GM12878 (cell line): ENCODE measurements at regions not wholly inside any gene's neighbourhood (a gene's known extent, or its start where the extent isn't known, plus 50 kb on each side); places are given as distances from the start of the nearest gene placed in this dataset.

Experiments used
- ATAC-seq: fragments of 200-7000 bp; cut with Tn5 transposase; 3 replicates; pipeline ENCODE4 v1.9.1; 2020; ENCODE audit warnings: mild to moderate bottlenecking, moderate library complexity
- BruUV-seq: library from RNA; stranded (reverse); fragments of 400-500 nt; replicated peaks from 2 replicates; lab custom pipeline; 2021; lab: Mats Ljungman, UMichigan
- CTCF ChIA-PET: fragments of 300-600 bp; sonication (Branson Sonifier 250); formaldehyde crosslinking; extraction: SDS; loops from one replicate; lab custom pipeline; 2021; ENCODE audit warnings: inconsistent platforms; lab: Yijun Ruan, JAX
- POLR2A ChIA-PET: fragments of 350-600 bp; formaldehyde crosslinking; extraction: SDS; loops from one replicate; lab custom pipeline; 2021; ENCODE audit warnings: inconsistent platforms; lab: Charles Lee
- RAD21 ChIA-PET: fragments of 300-600 bp; sonication (Branson Sonifier 250); formaldehyde crosslinking; loops from one replicate; lab custom pipeline; 2023; ENCODE audit warnings: antibody characterized with exemption; ENCODE audit not compliant: unreplicated experiment; lab: Charles Lee
- SMC1A ChIA-PET: fragments of 300-600 bp; sonication (Branson Sonifier 250); formaldehyde crosslinking; loops from one replicate; lab custom pipeline; 2023; ENCODE audit not compliant: unreplicated experiment, uncharacterized antibody; lab: Charles Lee
- DNase-seq: peaks from one replicate; pipeline ENCODE4 v3.0.0-alpha.2; 2011; ENCODE audit warnings: low read depth, low spot score
- FAIRE-seq: peaks from 3 replicates; lab custom pipeline; 2011; peaks lifted over from hg19 to GRCh38; lab: Jason Lieb, UNC
- H2AFZ ChIP-seq: 2 replicates; pipeline ENCODE4 v1.6.0; 2011; ENCODE audit warnings: low read depth, low read length, control low read depth; ENCODE audit not compliant: control insufficient read depth
- H3K27ac ChIP-seq: 2 replicates; pipeline ENCODE4 v1.5.1; 2011; ENCODE audit warnings: control low read depth; ENCODE audit not compliant: control insufficient read depth, insufficient read depth
- H3K27me3 ChIP-seq, 2 experiments: replicated peaks in 1 of 2; 2 replicates each; pipeline versions ENCODE4 v1.6.0 to v1.6.1; 2011; ENCODE audit warnings: low read length in 1 of 2; ENCODE audit not compliant: control insufficient read depth in 2 of 2, insufficient read depth in 2 of 2
- H3K36me3 ChIP-seq, 2 experiments: 2 replicates each; pipeline ENCODE4 v1.5.1; 2011; ENCODE audit warnings: low read length in 1 of 2; ENCODE audit not compliant: control insufficient read depth in 2 of 2, insufficient read depth in 2 of 2
- H3K4me1 ChIP-seq: 2 replicates; pipeline ENCODE4 v1.6.1; 2011; ENCODE audit warnings: mild to moderate bottlenecking, low read length, moderate library complexity, mixed read lengths; ENCODE audit not compliant: control insufficient read depth, insufficient read depth
- H3K4me2 ChIP-seq: 2 replicates; pipeline ENCODE4 v1.6.0; 2011; ENCODE audit warnings: control low read depth; ENCODE audit not compliant: control insufficient read depth, insufficient read depth
- H3K4me3 ChIP-seq: fragments of 200-600 bp; sonication (generic); 2 replicates; pipeline ENCODE4 v1.5.1; 2016
- H3K79me2 ChIP-seq: 2 replicates; pipeline ENCODE4 v1.6.0; 2011; ENCODE audit warnings: low read length; ENCODE audit not compliant: control insufficient read depth, insufficient read depth
- H3K9ac ChIP-seq: 2 replicates; pipeline ENCODE4 v1.8.0; 2011; ENCODE audit warnings: low read length, control low read depth, mixed read lengths; ENCODE audit not compliant: control insufficient read depth, insufficient read depth
- H3K9me3 ChIP-seq: replicated peaks from 3 replicates; pipeline ENCODE4 v1.5.1; 2011; ENCODE audit warnings: mild to moderate bottlenecking, low read length; ENCODE audit not compliant: control insufficient read depth, insufficient read depth
- H4K20me1 ChIP-seq: 2 replicates; pipeline ENCODE4 v1.6.0; 2011; ENCODE audit not compliant: control insufficient read depth, insufficient read depth
- CBX3 ChIP-seq: fragments of 200-600 bp; sonication (generic); IDR thresholded peaks from 2 replicates; pipeline ENCODE4 v1.6.1; 2016; ENCODE audit warnings: low read depth, borderline replicate concordance
- CEBPZ ChIP-seq: fragments of 150-350 bp; IDR thresholded peaks from 2 replicates; pipeline ENCODE4 v1.6.1; 2016; ENCODE audit warnings: low read depth, low read length
- ELK1 ChIP-seq: IDR thresholded peaks from 2 replicates; pipeline ENCODE4 v1.6.1; 2012; ENCODE audit warnings: low read depth, low read length, improper control_type of control experiment
- EP300 ChIP-seq, 2 experiments: fragments of 150-350 bp in 1 of 2; IDR thresholded peaks; 2 replicates each; pipeline ENCODE4 v1.6.1; 2011 to 2012; ENCODE audit warnings: low read depth in 2 of 2, low read length in 2 of 2, borderline replicate concordance in 1 of 2, improper control_type of control experiment in 1 of 2, inconsistent platforms in 1 of 2; ENCODE audit not compliant: control insufficient read depth in 1 of 2
- ETV6 ChIP-seq, 2 experiments: fragments of 450-650 bp in 1 of 2; IDR thresholded peaks in 1 of 2; conservative IDR thresholded peaks in 1 of 2; 2 replicates each; pipeline ENCODE4 v1.6.1; 2014; ENCODE audit warnings: antibody characterized with exemption in 1 of 2, borderline replicate concordance in 1 of 2, low read depth in 1 of 2, mild to moderate bottlenecking in 1 of 2, moderate library complexity in 1 of 2
- FOS ChIP-seq: IDR thresholded peaks from 3 replicates; pipeline ENCODE4 v1.6.1; 2011; ENCODE audit warnings: borderline replicate concordance; ENCODE audit not compliant: insufficient read length; ENCODE audit errors: extremely low read depth
- KAT2A ChIP-seq: conservative IDR thresholded peaks from 2 replicates; pipeline ENCODE4 v1.6.1; 2011; ENCODE audit warnings: low read depth, low read length; ENCODE audit not compliant: control insufficient read depth
- KDM1A ChIP-seq: fragments of 200-600 bp; sonication (generic); IDR thresholded peaks from 2 replicates; pipeline ENCODE4 v1.6.1; 2016; ENCODE audit warnings: borderline replicate concordance
- NR2C1 ChIP-seq: fragments of 450-650 bp; IDR thresholded peaks from 2 replicates; pipeline ENCODE4 v1.6.1; 2017; ENCODE audit warnings: antibody characterized with exemption, mild to moderate bottlenecking, moderate library complexity
- SMAD5 ChIP-seq: IDR thresholded peaks from 2 replicates; pipeline ENCODE4 v1.6.1; 2016; ENCODE audit warnings: antibody characterized with exemption, low read depth
- SPI1 ChIP-seq: IDR thresholded peaks from 2 replicates; pipeline ENCODE4 v1.6.1; 2011; ENCODE audit warnings: low read depth, mild to moderate bottlenecking, low read length, moderate library complexity, borderline replicate concordance; ENCODE audit not compliant: insufficient read depth
- SREBF1 ChIP-seq: IDR thresholded peaks from 2 replicates; pipeline ENCODE4 v1.6.1; 2012; ENCODE audit warnings: mild to moderate bottlenecking, low read length
- ZBTB4 ChIP-seq: fragments of 450-650 bp; formaldehyde crosslinking; IDR thresholded peaks from 2 replicates; pipeline ENCODE4 v1.4.0; 2022; ENCODE audit warnings: mild to moderate bottlenecking, moderate library complexity
- ZNF207 ChIP-seq: fragments of 450-650 bp; IDR thresholded peaks from 2 replicates; pipeline ENCODE4 v1.6.1; 2014; ENCODE audit warnings: antibody characterized with exemption, mild to moderate bottlenecking, borderline replicate concordance
- ZNF274 ChIP-seq: IDR thresholded peaks from one replicate; pipeline ENCODE4 v1.8.0; 2011; ENCODE audit not compliant: insufficient read length, insufficient read depth
- ZNF384 ChIP-seq: IDR thresholded peaks from 2 replicates; pipeline ENCODE4 v1.6.1; 2012; ENCODE audit warnings: low read depth, mild to moderate bottlenecking, low read length, improper control_type of control experiment, borderline replicate concordance
- WGBS: methylation state at CpG from one replicate; pipeline ENCODE4 v1.1.6; 2016; ENCODE audit warnings: low lambda C conversion rate; ENCODE audit not compliant: insufficient replicate concordance, insufficient coverage; ENCODE audit errors: missing lambda C conversion rate; 5-methylcytosine and 5-hydroxymethylcytosine counted together
- in situ Hi-C: fragments of 300-500 bp; cut with MboI; formaldehyde crosslinking; loops from 9 replicates; pipeline ENCODE4 v1.14.3; 2018; ENCODE audit warnings: mixed read lengths
- intact Hi-C: fragments of 100-400 bp; cut with micrococcal nuclease; formaldehyde crosslinking; loops from one replicate; pipeline ENCODE4 v1.14.2; 2022; ENCODE audit not compliant: unreplicated experiment

- no peak for TF ChIP-seq CEBPZ
- no peak for TF ChIP-seq ETV6 (conservative IDR thresholded peaks at IDR 0.05 in 1 of 2, IDR thresholded peaks at IDR 0.05 in 1 of 2; ENCODE audit: borderline replicate concordance in 1 of 2, low read depth in 1 of 2)
- TF ChIP-seq ZNF274: no peak
- TF ChIP-seq ZNF207: no peak
These were observed 168.4 kb downstream of the ARL4C start (continued) for GRCh38 chr2:234328444-234328990.

- in situ Hi-C loops (no loop called here), intact Hi-C loops (no loop called here)
- no peak for DNase-seq
- ChIA-PET CTCF (no interaction called here), SMC1A (no interaction called here), RAD21 (no interaction called here), POLR2A (no interaction called here)
- no peak for FAIRE-seq
- H3K4me1 ChIP-seq: no peaks in the 10 kb centered on the region
- ATAC-seq: no peak
- BruUV-seq: no TSS peak
- WGBS: 88% methylated on average over 2 of the region's 2 CpGs
- no peak overlapping the region for H3K27ac ChIP-seq
- no peaks in the 10 kb centered on the region for H4K20me1 ChIP-seq
- no peaks in the 10 kb centered on the region for H3K36me3 ChIP-seq
- H3K4me3 ChIP-seq: no peak overlapping the region
- no peaks in the 10 kb centered on the region; a peak in 1 of 4 replicates for H3K27me3 ChIP-seq
- H3K9me3 ChIP-seq: no peaks in the 10 kb centered on the region
- H3K4me2 ChIP-seq: no peak overlapping the region
- H3K9ac ChIP-seq: no peak overlapping the region
- no peaks in the 10 kb centered on the region for H3K79me2 ChIP-seq
- no peak overlapping the region for H2AFZ ChIP-seq
- TF ChIP-seq ZNF384 (no peak), EP300 (IDR thresholded peaks at IDR 0.05; ENCODE audit: borderline replicate concordance in 1 of 2, control insufficient read depth in 1 of 2, low read depth in 2 of 2, low read length in 2 of 2) (no peak), ZBTB4 (CRISPR knock-in tag) (no peak), SMAD5 (no peak), ELK1 (no peak), SREBF1 (no peak), NR2C1 (no peak), KDM1A (no peak), CBX3 (no peak), SPI1 (no peak), KAT2A (no peak), FOS (no peak)
These were observed 170.2 kb downstream of the ARL4C start for GRCh38 chr2:234326694-234327093.
